ENCODE measurements at regions not wholly inside any gene's neighbourhood (a gene's known extent, or its start where the extent isn't known, plus 50 kb on each side); places are given as distances from the start of the nearest gene placed in this dataset.

GRCh38 chr5:85263125-85263524 is 878.4 kb upstream of the EDIL3 start:
- no peak for ATAC-seq
- H3K4me3 ChIP-seq = no peak overlapping the region
- 61 to 77% methylated on average over 2 of the region's 2 CpGs for WGBS, 2 donors
- TF ChIP-seq CTCF (IDR thresholded peaks at IDR 0.05) = no peak
- no peak overlapping the region for H3K27ac ChIP-seq
- no peaks in the 10 kb centered on the region for H3K4me1 ChIP-seq
- FAIRE-seq = peak; percentile 57
- DNase-seq = no peak
- H3K9me3 ChIP-seq = no peaks in the 10 kb centered on the region
- intact Hi-C loops (cut with DNase I) = no loop called here
- H3K36me3 ChIP-seq = no peaks in the 10 kb centered on the region
- no peaks in the 10 kb centered on the region for H3K27me3 ChIP-seq

- H3K36me3 ChIP-seq = no peaks in the 10 kb centered on the region
- DNase-seq (no peak), ATAC-seq (no peak), FAIRE-seq (no peak)
- no peaks in the 10 kb centered on the region for H3K4me1 ChIP-seq
- H3K4me3 ChIP-seq = no peak overlapping the region
- H3K27ac ChIP-seq = no peak overlapping the region
- no peaks in the 10 kb centered on the region for H3K27me3 ChIP-seq
- intact Hi-C loops (cut with DNase I) = no loop called here
- WGBS, 2 donors = 80 to 91% methylated on average over 1 of the region's 1 CpG
- TF ChIP-seq CTCF (IDR thresholded peaks at IDR 0.05) = no peak
- H3K9me3 ChIP-seq = no peaks in the 10 kb centered on the region
Observed at GRCh38 chr5:85266692-85267091, 882.0 kb upstream of the EDIL3 start.

GRCh38 chr5:85268194-85268593 is 883.5 kb upstream of the EDIL3 start:
- FAIRE-seq = no peak
- intact Hi-C loops (cut with DNase I) = no loop called here
- no peak for DNase-seq
- H3K4me1 ChIP-seq = no peaks in the 10 kb centered on the region
- no peak for ATAC-seq
- H3K9me3 ChIP-seq = no peaks in the 10 kb centered on the region
- H3K27me3 ChIP-seq = no peaks in the 10 kb centered on the region
- no peak overlapping the region for H3K27ac ChIP-seq
- no peaks in the 10 kb centered on the region for H3K36me3 ChIP-seq
- WGBS, 2 donors = 27 to 33% methylated on average over 2 of the region's 2 CpGs
- no peak for TF ChIP-seq CTCF (IDR thresholded peaks at IDR 0.05)
- no peak overlapping the region for H3K4me3 ChIP-seq

- DNase-seq (no peak), ATAC-seq (no peak), FAIRE-seq (no peak)
- WGBS, 2 donors = 72 to 81% methylated on average over 1 of the region's 1 CpG
- intact Hi-C loops (cut with DNase I) = no loop called here
- Histone ChIP-seq H3K9me3 (no peaks in the 10 kb centered on the region), H3K27ac (no peak overlapping the region), H3K36me3 (no peaks in the 10 kb centered on the region), H3K4me1 (no peaks in the 10 kb centered on the region), H3K27me3 (no peaks in the 10 kb centered on the region), H3K4me3 (no peak overlapping the region)
- TF ChIP-seq CTCF (IDR thresholded peaks at IDR 0.05) = no peak
Observed at GRCh38 chr5:85278193-85278592, 893.5 kb upstream of the EDIL3 start.

GRCh38 chr5:85288914-85289313 is 904.2 kb upstream of the EDIL3 start:
- Histone ChIP-seq H3K36me3 (no peaks in the 10 kb centered on the region), H3K9me3 (no peaks in the 10 kb centered on the region), H3K27me3 (no peaks in the 10 kb centered on the region), H3K4me1 (no peaks in the 10 kb centered on the region), H3K4me3 (no peak overlapping the region), H3K27ac (no peak overlapping the region)
- FAIRE-seq (no peak), DNase-seq (no peak), ATAC-seq (no peak)
- intact Hi-C loops (cut with DNase I) = no loop called here
- TF ChIP-seq CTCF (IDR thresholded peaks at IDR 0.05) = no peak
- 76 to 88% methylated on average over 3 of the region's 3 CpGs for WGBS, 2 donors

Measured in pancreas (tissue), 10 donors.